GM18870 (cell line): ENCODE measurements at regions not wholly inside any gene's neighbourhood (a gene's known extent, or its start where the extent isn't known, plus 50 kb on each side); places are given as distances from the start of the nearest gene placed in this dataset.

Experiments
- ATAC-seq: cut with Tn5 transposase; IDR thresholded peaks from one replicate; pipeline ENCODE4 v1.9.1; 2021; ENCODE audit warnings: moderate library complexity; ENCODE audit not compliant: unreplicated experiment

DNA sequence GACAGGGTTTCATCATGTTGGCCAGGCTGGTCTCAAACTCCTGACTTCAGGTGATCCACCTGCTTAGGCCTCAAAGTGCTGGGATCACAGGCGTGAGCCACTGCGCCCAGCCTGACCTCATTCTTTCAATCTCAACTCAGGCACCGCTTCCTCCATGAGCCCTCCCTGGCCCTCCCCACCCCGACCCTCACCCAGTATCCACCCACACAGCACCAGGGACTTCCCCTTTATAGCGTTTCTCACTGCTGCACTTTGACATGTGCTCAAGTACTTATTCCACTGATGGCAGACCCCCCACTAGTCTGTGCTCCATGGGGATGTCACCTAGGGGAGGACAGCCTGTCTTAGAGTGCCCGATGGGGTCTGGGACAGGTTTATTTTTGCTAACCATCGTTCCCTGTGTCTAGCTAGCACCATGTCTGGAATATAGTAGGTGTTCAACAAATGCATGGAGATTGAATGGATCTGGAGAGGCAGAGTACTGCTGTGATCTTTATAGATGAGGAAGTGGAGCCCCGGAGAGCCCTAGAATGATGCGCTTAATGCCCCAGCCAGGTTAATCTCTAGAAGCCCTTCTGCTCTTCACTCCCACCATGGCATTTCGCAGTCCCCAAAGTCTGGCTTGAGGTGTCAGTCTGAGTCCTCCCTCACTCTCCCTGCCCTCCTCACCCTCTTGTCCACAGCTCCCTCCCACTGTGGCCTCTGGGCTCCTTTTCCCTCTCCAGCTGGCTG is 258.8 kb downstream of the RPS24 start:
- no peak for ATAC-seq

DNA sequence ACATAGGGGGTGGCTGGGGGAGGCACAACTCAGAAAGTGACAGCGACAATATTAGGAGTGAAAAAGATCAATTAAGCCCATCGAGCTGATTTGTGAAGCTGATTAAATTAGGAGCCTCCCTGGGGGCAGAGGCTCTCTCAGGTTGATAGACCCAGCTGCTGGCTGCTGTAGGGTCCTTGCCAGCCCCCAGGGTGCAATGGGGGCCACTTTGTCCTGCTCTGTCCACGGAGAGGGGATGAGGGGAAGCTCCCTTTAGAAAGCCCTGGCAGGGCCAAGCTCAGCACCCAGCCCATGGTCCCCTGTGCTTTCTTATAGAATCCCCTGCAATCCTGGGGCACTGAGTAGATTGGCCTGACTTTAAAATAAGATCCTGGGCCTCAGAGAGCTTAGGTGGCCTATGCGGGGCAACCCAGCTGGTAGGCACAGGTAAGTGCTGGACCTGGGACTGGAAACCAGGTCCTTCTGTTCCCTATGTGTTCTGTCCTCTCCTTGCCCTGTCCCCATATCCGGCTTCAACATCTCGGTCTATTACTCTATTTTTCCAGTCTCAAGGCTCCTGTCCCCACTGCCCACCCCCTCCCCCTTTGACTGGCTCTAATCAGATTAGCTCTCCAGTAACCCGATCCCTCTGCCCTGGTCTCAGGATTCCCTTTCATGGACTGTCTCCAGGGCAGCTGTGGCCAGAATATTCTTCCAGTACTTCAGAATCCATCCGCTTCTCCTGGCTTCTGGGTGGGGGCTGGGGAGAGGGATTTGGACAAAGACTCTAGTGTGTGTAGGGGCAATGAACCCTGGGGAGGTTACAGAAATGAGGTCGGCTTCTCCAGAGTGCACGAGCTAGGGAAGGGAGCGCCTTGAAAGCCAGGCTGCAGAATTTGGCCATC is 259.6 kb downstream of the RPS24 start:
- no peak for ATAC-seq

DNA sequence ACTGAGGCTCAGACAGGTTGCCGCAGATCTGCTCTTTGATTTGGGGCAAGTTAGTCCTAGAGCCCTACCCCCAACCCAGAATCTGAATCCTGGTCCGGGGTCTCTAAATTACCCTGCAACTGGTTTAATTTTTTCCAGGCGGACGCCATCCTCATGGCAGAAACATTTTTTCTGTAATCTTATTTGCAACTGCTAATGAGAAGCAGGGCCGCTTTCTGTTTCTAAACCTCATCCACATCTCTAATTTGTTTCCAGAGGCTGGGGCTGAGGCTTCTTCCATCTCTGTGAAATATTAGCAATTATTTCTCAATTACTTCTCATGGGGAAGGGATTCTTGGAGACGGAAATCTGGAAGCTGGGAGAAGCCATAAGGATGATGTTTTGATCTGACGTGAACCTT is 261.6 kb downstream of the RPS24 start:
- ATAC-seq = no peak

DNA sequence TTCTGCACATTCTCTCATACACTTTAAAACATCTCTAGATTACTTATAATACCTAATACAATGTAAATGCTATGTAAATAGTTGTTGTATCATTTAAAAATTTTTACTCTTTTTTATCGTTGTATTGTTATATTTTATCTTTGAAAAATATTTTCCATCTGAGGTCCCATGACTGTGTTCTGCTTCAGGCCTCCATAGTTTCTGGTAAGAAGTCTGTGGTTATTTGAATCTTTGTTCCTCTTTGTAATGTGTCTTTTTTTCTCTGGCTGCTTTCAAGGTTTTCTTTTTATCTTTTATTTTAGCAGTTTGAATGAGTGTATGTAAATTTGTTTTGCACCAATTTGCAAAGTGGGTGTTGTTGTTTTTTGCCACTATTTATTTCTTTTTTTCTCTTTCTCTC is 263.1 kb downstream of the RPS24 start:
- ATAC-seq = no peak

DNA sequence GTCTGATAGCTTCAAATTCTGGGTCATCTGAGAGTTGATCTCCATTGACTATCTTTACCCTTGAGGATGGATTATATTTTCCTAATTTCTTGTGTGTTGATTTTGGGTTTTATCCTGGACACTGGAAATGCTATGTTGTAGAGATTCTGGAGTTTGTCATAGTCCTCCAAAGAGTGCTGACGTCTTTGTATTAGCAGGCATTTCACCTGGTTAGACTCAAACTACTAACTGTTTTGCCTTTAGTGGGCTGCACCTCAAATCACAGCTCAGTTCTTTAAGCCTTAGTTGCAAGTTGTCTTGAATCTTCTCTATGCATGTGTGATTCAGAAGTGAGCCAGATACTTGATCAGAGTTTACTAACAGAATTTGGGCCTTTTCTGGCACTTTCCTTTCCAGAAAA is 264.3 kb downstream of the RPS24 start:
- no peak for ATAC-seq

DNA sequence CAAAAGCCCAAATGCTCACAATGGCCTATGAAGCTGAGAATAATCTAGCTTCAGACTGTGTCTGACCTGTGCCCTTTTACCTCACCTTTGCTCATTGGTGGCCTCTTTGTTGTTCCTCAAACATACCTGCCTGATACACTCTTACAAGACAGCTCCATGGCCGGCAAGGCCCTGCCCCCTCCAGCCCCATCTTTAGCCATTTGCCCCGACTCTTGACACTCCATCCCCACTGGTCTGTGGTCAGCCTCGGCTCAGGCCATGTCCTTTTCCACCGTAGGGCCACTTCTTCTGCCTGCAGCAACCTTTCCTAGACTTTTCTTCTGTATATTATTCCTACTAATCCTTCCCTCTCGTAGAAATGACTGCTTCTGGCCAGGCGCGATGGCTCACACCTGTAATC is 265.2 kb downstream of the RPS24 start:
- no peak for ATAC-seq

DNA sequence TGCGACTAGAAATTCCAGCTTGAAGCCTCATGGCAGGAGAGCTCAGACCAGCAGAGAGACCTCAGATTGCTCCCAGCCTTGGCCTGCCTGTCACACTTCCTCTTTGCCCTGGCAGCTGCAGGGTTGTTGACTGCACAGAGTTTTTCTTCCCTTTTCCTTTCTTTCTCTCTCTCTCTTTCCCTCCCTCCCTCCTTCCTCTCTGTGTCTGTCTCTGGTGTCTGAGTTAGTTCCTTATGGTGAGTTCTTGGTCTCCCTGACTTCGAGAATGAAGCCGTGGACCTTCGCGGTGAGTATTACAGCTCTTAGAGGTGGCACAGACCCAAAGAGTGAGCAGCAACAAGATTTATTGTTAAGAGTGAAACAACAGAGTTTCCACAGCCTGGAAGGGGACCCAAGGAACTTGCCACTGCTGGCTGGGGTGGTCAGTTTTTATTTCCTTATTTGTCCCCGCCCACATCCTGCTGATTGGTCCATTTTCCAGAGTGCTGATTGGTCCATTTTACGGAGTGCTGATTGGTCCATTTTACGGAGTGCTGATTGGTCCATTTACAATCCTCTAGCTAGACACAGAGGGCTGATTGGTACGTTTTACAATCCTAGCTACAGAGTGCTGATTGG is 266.3 kb downstream of the RPS24 start:
- ATAC-seq = no peak

DNA sequence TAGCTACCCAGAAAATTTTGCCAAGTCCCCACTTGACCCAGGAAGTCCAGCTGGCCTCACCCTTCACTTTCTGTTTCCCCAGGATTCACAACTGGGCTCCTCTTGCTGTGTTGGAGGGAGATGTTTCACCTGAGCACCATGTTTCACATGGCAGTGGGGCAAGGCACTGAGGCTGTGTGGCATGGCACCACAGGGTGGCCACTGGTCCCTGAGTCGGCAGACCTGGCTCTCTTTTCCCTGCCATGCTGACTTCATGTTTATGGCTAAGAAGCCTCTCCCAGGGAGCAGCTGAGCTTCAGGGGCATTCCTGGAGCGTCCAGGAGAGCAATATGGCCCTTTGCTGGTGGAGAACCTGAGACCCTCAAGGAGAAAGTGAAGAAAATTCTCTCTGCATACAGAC is 266.9 kb downstream of the RPS24 start:
- ATAC-seq = no peak

DNA sequence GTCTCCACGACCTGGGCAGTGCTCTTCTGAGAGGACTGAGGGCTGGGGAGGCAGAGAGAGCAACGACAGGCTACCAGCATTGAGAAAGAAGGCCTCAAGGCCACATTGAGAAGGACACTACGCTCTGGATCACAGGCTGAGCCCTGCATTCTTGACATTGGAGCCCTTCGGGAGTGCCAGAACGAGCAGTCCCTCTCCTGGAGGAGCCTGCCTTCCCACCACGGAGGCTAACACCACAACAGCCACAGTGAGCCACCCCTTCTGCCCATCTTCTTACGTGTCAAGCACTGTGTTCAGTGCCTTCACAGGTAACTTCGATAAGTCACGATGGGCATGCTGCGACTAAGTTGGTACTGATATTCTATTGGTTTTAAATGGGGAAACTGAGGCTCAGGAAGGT is 267.8 kb downstream of the RPS24 start:
- no peak for ATAC-seq

DNA sequence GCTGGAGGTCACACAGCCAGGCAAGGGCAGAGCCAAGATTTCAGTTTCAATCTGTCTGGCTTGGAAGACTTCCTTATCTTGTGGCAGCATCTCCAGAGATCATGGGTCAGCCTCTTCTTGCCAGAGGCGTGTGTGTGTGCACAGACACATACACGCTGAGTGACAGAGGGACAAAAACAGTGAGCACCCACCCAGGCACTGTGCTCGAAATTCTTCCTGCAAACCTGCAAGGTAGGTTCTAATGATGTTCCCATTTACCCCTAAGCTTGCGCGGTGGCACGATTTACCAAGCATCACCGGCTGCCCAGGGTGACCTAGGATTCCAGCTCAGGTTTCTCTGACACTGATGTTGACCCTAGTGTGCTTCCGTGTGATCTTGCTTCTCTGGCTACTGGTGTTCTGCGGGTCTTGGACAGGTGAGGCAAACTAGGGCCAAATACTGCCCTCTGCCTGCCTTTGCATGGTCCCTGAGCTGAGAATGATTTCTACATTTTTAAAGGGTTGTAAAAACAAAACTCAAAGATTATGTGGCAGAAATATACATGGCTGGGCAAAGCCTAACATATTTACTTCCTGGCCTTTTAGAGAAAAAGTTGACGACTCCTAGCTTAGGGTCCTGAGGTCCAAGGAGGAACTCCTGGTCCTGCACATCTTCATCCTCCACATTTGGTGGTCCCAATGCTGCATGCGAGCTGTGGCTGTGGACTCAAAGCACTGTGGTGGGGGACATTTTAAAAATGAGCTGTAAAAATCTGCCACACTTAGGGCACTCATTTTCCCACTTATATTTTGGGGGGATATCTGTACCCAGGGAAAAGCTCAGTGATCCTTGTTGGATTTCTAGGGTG is 268.5 kb downstream of the RPS24 start:
- no peak for ATAC-seq

DNA sequence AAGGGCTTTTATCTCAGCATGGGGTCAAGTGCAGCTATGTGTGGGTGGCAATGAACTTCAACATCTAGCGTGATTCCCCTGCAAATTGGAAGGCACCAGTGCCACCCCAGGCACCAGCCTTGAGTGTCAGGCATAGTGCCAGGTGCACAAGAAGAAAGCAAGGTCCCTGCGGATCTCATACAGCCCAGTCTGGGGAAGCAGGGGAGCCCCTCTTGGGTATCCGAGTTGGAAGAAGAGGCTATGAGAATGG is 269.0 kb downstream of the RPS24 start:
- no peak for ATAC-seq

DNA sequence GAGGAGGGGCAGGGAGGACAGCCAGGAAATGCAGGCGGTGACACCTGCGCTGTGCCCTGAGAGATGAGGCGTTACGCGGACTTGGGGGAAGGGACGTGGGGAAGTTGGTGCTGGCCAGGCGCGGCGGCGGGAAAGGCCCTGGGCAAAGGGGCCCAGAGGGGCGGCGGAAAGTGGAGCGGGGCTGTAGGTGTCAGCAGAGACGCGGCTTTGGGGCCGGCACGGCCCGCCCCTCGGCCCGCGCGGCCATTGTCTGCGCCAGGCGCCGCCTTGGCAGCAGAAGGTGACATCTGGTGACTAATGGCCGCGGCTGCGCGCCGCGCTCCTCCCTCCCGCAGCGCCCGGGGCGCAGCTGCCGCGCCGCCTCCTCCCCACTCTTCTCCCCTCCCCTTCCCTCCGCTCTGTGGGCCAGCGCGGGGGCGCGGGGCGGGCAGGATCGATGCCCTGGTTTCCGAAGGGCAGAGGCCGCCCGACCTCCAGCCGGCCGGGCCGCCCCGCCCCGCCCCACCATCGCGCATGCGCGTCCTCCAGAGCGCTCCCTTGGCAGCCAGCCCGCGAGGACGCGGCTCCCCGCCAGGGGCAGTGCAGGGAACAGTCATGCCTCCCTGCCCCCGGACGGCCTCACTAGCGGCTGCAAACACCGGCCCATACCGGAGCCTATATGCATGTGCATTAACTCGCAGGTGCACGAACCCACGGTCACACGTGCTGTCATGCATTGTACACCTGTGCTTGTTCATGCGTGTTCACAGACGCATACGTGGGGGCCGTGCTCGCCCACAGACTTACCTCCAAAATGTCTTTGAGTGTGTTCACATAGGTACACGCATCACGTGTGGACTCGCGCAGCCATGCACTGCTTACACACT is 269.6 kb downstream of the RPS24 start:
- ATAC-seq = peak; percentile 76

DNA sequence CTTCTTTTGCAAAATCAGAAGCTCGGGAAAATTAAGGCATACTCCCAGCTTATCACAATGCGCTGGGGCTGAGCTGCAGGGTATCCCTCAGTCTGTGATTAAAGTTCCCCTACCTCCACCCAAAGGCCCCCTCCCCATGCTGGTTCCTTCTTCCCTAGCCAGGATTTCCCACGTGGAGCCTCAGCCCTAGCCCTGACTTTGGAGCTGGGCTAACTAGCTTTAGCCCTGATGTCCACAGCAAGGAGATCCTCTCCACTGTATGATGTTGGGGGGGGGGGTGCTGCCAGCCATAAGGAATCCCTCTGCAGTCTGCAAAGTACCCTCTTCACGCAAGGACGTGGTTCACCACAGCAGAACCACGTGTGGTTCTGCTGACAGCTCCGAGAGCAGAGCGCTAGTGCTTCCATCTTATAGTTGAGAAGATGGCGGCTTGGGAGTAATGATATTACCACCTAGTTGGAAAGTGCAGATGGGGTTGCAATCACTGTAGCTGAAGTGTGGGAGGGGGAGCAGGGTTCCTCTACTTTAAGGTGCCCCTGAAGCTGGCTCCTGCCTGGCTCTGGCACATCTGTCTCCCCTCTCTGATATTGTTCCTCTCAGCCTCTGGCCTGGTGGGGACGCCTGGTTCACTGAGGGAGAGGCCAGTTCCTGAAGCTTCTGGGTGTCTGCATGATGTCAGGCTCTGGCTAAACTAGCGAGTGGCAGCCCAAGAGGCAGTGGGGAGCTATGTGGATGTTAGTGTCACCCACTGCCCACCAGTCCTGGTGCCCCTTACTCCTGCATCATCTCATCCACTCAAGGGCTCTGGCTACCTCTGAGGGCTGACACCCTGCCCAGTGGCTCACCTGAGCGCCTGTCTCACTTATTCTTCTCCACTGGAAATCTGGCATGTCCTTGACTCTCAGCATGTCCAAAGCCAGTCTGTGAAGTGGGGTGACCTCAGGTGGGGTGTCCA is 270.7 kb downstream of the RPS24 start:
- ATAC-seq = no peak

DNA sequence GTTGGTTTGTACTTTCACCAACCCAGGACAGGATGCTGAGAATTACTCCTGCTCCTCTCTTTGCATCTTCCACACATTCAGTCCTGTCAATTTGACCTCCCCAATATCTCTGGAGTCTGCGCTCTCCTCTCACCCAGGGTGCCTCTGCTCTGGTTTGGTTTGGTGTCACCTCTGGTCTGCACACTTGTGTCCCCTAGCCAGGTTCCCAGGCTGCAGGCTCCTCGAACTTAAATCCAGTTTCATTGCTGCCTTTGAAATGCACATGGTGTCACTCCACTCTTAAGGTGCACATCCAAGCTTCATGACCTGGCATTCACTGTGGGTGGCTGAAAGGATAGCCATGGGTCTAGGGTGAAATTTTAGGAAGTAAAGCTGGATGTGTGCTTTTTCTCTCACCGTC is 271.6 kb downstream of the RPS24 start:
- no peak for ATAC-seq

DNA sequence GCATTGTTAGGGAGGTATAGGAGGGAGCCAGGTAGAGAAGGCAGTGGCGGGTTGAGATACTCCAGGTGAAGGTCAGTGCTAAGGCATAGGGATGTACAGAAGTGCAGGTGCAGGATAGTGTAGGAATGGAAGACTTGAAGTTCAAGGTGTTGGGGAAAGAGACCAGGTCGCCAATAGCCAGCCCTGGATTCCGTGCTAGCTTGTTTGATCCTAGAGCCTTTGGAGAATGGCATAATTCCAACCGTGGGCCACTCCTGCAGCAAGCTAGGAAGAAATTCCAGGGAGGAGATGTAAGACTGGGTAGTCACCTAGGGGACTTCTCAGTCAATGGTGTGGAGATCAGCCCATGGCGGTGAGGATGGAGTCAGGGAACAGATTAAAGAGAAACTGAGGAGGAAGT is 272.7 kb downstream of the RPS24 start:
- ATAC-seq = no peak

DNA sequence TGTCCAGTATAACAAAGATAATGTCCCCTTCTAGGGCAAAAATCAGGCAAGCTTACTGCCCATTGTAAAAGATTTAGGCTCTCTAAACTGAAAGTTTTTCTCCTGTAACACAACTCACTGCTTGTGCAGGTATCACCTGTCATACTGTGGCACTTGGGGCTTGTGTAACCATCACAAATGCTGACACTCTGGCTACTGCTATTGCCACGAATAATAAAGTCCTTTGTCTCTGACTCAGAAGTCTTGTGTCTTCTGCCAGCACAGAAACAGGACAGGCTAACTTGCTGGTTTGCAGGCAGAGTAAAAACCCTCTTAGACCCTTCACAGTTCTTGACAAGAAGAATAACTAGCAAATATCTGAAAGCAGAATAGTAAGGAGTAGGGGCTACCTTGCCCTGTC is 273.9 kb downstream of the RPS24 start:
- no peak for ATAC-seq

DNA sequence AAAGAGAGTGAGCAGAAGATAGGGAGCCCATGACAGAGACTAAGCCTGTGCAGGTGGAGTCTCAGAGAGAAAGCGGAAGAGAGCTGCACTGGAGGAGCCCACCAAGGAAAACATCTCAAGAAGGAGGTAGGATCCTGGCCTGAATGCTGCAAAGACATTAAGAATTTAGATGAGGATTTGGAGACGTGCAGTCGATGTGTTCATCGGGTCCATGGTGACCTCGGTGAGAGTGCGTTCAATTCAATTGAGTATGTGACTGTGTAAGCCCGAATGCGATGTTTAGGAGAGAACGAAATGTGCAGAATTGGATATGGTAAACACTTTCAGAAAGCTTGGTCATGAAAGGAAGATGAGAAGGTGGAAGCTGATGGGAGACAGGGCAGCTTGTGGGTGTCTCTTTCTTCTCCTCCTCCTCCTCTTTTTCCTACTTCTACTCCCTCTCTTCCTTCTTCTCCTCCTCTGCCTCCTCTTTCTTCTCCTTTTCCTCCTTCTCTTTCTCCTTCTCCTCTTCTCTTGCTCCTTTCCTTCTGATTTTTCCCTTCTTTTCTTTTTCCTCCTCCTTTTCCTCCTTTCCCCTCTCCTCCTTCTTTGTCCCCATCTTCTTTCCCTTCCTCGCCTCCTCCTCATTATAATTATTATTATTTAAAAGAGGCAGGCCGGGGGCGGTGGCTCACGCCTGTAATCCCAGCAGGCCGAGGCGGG is 276.0 kb downstream of the RPS24 start:
- no peak for ATAC-seq

DNA sequence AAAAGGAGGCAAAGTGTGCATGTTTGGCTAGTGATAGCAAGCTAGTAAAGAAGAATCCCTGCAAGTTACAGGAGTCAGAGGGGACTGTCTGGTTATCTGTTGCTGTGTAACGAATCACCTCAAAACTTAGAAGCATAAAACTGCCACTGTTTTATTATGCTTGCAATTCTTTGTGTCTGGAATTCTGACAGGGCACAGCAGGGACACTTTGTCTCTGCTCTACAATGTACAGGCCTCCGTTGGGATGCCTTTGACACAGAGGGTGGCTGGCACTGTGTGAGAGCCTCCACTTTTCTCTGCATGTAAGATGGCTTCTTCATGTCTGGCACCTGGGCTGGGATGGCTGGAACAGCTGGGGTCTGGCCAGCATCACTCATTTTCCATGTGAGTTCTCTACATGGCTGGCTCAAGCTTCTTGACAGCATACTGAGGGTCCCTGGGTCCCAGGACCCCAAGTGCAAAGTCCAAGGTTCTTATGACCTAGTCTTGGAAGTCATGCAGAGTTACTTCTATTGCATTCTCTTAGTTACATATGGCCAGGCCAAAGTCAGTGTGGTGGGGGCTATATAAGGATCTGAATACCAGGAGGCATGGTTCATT is 276.9 kb downstream of the RPS24 start:
- no peak for ATAC-seq
